ENCODE measurements at regions not wholly inside any gene's neighbourhood (a gene's known extent, or its start where the extent isn't known, plus 50 kb on each side); places are given as distances from the start of the nearest gene placed in this dataset.

- TF ChIP-seq CTCF (IDR thresholded peaks at IDR 0.05) (no peak), HOXA7 (CRISPR knock-in tag; IDR thresholded peaks at IDR 0.05) (no peak), EP300 (IDR thresholded peaks at IDR 0.05) (no peak), CBX8 (IDR thresholded peaks at IDR 0.05) (no peak), EHF (CRISPR knock-in tag; IDR thresholded peaks at IDR 0.05) (no peak), MAX (IDR thresholded peaks at IDR 0.05) (no peak), REST (IDR thresholded peaks at IDR 0.05) (no peak), CHD2 (IDR thresholded peaks at IDR 0.05; ENCODE audit: low read length, partially characterized antibody) (no peak), CEBPB (IDR thresholded peaks at IDR 0.05) (no peak), POLR2A (IDR thresholded peaks at IDR 0.05; ENCODE audit: low read length) (no peak), CBX2 (IDR thresholded peaks at IDR 0.05; ENCODE audit: borderline replicate concordance, low read depth) (no peak), SMC3 (IDR thresholded peaks at IDR 0.05) (no peak)
- TF ChIP-seq, protein P1, sequence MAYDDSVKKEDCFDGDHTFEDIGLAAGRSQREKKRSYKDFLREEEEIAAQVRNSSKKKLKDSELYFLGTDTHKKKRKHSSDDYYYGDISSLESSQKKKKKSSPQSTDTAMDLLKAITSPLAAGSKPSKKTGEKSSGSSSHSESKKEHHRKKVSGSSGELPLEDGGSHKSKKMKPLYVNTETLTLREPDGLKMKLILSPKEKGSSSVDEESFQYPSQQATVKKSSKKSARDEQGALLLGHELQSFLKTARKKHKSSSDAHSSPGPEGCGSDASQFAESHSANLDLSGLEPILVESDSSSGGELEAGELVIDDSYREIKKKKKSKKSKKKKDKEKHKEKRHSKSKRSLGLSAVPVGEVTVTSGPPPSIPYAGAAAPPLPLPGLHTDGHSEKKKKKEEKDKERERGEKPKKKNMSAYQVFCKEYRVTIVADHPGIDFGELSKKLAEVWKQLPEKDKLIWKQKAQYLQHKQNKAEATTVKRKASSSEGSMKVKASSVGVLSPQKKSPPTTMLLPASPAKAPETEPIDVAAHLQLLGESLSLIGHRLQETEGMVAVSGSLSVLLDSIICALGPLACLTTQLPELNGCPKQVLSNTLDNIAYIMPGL (CRISPR knock-in tag; IDR thresholded peaks at IDR 0.05; ENCODE audit: borderline replicate concordance), result no peak
Measured at GRCh38 chr7:156166692-156167416, 354.6 kb upstream of the SHH start.
